Lower leg skin (tissue), 4 donors: ENCODE measurements at regions not wholly inside any gene's neighbourhood (a gene's known extent, or its start where the extent isn't known, plus 50 kb on each side); places are given as distances from the start of the nearest gene placed in this dataset.

Experiments
- DNase-seq, 2 donors: peaks; one replicate each; pipeline ENCODE4 v3.0.0-alpha.2; 2019; ENCODE audit warnings: low spot score in 2 of 2
- H3K4me3 ChIP-seq: fragments of 200-600 bp; sonication (generic); 2 replicates; pipeline ENCODE4 v1.5.1; 2017; ENCODE audit warnings: mild to moderate bottlenecking, low read depth; ENCODE audit not compliant: poor library complexity, severe bottlenecking
- CTCF ChIP-seq, 3 donors: fragments of 450-650 bp; IDR thresholded peaks; one replicate each; pipeline ENCODE4 v1.5.1; 2016; ENCODE audit warnings: antibody characterized with exemption in 3 of 3, mild to moderate bottlenecking in 3 of 3, moderate library complexity in 2 of 3
- POLR2A ChIP-seq, 2 donors: fragments of 450-650 bp; IDR thresholded peaks; one replicate each; pipeline ENCODE4 v1.6.1; 2016 to 2017; ENCODE audit warnings: antibody characterized with exemption in 2 of 2, mild to moderate bottlenecking in 1 of 2, moderate library complexity in 1 of 2
- WGBS, 2 donors: methylation state at CpG; one replicate each; pipeline ENCODE4 v1.1.5; 2018; 5-methylcytosine and 5-hydroxymethylcytosine counted together
- intact Hi-C: fragments of 100-400 bp; cut with DNase I; formaldehyde crosslinking; loops from one replicate; pipeline ENCODE4 v1.15.0; 2023; ENCODE audit warnings: low total_unique reads

GRCh38 chr4:31701256-31701655 lies 981.1 kb downstream of the PCDH7 start:
- 93 to 96% methylated on average over 16 of the region's 16 CpGs for WGBS, 2 donors
- no peak for DNase-seq
- TF ChIP-seq POLR2A (IDR thresholded peaks at IDR 0.05): no peak
- no peak for TF ChIP-seq CTCF (IDR thresholded peaks at IDR 0.05)
- no peak overlapping the region for H3K4me3 ChIP-seq
- intact Hi-C loops: no loop called here

GRCh38 chr4:31702326-31702725 lies 982.2 kb downstream of the PCDH7 start:
- 51 to 52% methylated on average over 2 of the region's 2 CpGs for WGBS, 2 donors
- intact Hi-C loops: no loop called here
- no peak for DNase-seq

GRCh38 chr4:31714238-31714637 lies 994.1 kb downstream of the PCDH7 start:
- H3K4me3 ChIP-seq: no peak overlapping the region
- intact Hi-C loops: no loop called here
- TF ChIP-seq CTCF (IDR thresholded peaks at IDR 0.05) (no peak), POLR2A (IDR thresholded peaks at IDR 0.05) (no peak)
- DNase-seq: no peak

More at GRCh38 chr4:31702326-31702725, 982.2 kb downstream of the PCDH7 start:
- H3K4me3 ChIP-seq: no peak overlapping the region
- TF ChIP-seq POLR2A (IDR thresholded peaks at IDR 0.05): no peak
- TF ChIP-seq CTCF (IDR thresholded peaks at IDR 0.05): no peak

GRCh38 chr4:31715302-31715701 lies 995.1 kb downstream of the PCDH7 start:
- WGBS, 2 donors: 30 to 33% methylated on average over 1 of the region's 1 CpG
- TF ChIP-seq POLR2A (IDR thresholded peaks at IDR 0.05): no peak
- TF ChIP-seq CTCF (IDR thresholded peaks at IDR 0.05): no peak
- DNase-seq: no peak
- intact Hi-C loops: no loop called here
- no peak overlapping the region for H3K4me3 ChIP-seq

- 26 to 32% methylated on average over 1 of the region's 1 CpG for WGBS, 2 donors
- intact Hi-C loops: no loop called here
- TF ChIP-seq POLR2A (IDR thresholded peaks at IDR 0.05) (no peak), CTCF (IDR thresholded peaks at IDR 0.05) (no peak)
Observed at GRCh38 chr4:31727030-31727429, 1006.9 kb downstream of the PCDH7 start.

GRCh38 chr4:31735004-31735403 lies 1014.8 kb downstream of the PCDH7 start:
- H3K4me3 ChIP-seq: no peak overlapping the region
- WGBS, 2 donors: 54 to 57% methylated on average over 3 of the region's 3 CpGs
- TF ChIP-seq CTCF (IDR thresholded peaks at IDR 0.05) (no peak), POLR2A (IDR thresholded peaks at IDR 0.05) (no peak)
- no peak for DNase-seq
- intact Hi-C loops: no loop called here

More at GRCh38 chr4:31727030-31727429, 1006.9 kb downstream of the PCDH7 start:
- DNase-seq: no peak
- no peak overlapping the region for H3K4me3 ChIP-seq
